Left kidney (tissue), 1 donor: ENCODE measurements at regions not wholly inside any gene's neighbourhood (a gene's known extent, or its start where the extent isn't known, plus 50 kb on each side); places are given as distances from the start of the nearest gene placed in this dataset.

Experiments used
- DNase-seq: peaks from one replicate; pipeline ENCODE4 v3.0.0-alpha.2; 2013

- no peak for DNase-seq
Measured at GRCh38 chr2:193965263-193965662, 1691.8 kb upstream of the SLC39A10 start.

DNA sequence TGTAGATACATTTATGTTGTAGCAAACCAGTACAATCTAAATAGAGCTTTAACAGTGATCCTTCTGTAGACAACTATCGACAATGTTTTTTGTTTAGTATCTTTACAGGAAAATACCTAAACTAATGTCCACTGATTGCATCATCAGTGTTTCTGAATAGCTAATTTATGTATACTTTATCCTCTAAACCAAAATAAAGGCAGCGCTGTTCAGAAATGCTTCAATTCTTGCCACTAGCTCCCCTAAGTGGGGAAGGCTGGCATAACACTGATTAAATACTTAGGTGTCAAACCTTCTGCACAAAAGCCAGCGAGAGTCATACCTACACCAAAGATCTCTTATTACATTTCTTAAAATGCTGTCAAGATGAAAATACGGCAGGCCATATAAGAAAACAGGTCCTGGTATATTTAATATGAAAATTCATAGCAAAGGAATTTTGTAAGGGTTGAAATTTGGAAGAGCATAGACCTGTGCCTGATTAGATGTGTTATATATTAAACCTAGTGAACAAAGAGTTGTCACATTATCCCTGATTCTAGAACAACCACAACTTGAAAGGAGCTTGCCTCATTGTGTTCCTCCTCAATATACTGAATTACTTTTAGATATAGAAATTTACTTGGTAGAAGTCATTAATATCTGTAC, 1693.4 kb upstream of the SLC39A10 start:
- DNase-seq: peak; percentile 3

DNA sequence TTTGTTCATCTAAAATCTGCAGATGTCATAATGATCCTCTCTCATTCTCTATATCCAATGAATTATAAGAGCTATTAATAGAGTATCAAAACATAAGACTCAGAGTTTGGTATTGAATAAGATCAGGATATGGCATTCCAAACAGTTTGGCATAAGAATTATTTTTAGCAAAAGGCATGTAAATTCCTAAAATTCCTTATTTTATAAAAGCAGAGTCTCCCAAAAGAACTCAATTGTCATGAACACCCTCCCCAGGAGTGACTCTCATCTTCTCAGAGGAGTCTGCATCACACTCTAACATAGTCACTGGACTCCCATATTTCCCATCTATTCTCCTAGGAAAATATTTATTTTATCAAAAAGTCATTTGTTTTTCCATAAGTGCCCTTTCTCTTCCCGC, 1710.2 kb upstream of the SLC39A10 start:
- no peak for DNase-seq

DNA sequence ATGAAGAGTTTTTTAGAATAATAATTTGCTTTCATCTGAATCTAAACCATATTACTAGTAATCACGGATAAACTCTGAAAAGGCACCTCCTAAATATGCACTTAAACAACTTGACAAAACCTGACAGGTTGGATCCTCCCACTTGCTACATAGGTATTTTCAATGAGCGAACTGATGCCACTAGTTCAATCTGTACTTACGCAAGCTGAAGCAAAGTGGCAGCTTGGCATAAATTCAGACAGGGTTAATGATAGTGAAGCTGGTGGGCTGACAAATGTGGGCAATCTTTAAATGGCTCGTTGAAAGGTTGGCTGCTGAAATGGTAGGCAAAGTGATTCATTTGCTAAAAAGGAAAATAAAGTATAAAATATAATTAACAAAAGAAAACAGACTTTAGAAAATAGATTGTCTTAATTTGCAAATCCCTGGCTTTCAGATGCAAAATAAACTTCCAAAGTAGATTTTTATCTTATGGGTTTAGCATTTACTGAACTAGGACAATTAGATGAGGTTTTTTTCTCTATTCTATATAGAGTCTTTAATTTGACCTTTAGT, 1713.5 kb upstream of the SLC39A10 start:
- no peak for DNase-seq

GRCh38 chr2:193935114-193935513, 1721.9 kb upstream of the SLC39A10 start:
- DNase-seq: no peak

GRCh38 chr2:193929131-193929530, 1727.9 kb upstream of the SLC39A10 start:
- DNase-seq: no peak

DNA sequence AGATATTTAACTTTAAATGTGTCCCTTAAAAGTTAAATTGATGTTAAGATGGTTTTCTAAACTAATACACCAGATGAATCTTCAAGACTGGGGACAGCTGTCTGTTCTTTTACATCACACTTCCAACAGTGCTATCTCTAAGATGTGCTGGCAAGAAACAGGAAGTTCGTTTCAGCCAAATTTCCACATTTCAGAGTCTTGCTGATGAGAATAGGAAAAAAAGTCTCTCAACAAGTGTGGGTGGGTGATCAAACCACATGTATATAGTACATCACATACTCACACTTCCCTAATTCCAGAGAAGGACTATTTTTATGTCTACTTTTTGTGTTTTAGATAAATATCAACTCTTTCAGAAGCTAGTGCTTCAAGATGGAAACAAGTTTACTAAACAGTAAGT, 1712.8 kb upstream of the TMEFF2 start:
- DNase-seq: no peak

DNA sequence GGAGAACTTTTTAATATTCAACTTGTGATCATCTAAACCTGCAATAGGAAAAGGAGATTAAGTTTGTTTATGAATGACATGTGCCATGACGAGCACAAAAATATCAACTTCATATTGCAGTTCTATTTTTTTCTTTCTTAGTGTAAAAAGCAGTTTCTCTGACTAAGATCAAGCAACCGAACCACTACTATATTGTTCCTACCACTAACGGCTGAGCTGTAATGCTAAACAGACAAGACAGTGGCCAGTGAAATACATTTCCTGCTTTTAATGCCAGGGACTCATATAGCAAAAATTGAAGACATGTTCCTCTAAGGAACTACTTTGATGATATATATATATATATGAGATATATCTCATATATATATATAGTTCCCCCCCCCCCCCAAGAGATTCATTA, 1705.6 kb upstream of the TMEFF2 start:
- no peak for DNase-seq

- DNase-seq: no peak
Measured at GRCh38 chr2:193895226-193895625, 1700.5 kb upstream of the TMEFF2 start.

GRCh38 chr2:193894081-193894480, 1699.3 kb upstream of the TMEFF2 start:
- DNase-seq: no peak

GRCh38 chr2:193891023-193891422, 1696.3 kb upstream of the TMEFF2 start:
- no peak for DNase-seq

- no peak for DNase-seq
Measured at GRCh38 chr2:193885419-193885818, 1690.7 kb upstream of the TMEFF2 start.

DNA sequence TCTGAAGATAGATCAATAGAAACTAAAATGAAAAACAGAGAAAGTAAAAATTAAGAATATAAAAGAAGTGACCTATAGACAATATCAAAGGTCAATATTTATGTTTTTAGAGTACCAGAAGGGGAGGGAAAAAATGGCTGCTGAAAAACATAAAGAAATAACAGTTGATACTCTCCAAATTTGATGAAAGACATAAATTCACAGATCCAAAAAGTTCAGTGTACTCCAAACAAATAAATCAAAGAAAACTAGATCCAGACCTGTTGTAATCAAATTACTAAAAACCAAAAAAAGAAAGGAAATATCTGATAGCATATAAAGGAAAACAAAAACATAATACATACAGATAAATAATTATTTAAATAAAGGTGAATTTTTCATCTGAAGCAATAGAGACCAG, 1689.1 kb upstream of the TMEFF2 start:
- DNase-seq: no peak

GRCh38 chr2:193876980-193877379, 1682.2 kb upstream of the TMEFF2 start:
- no peak for DNase-seq

DNA sequence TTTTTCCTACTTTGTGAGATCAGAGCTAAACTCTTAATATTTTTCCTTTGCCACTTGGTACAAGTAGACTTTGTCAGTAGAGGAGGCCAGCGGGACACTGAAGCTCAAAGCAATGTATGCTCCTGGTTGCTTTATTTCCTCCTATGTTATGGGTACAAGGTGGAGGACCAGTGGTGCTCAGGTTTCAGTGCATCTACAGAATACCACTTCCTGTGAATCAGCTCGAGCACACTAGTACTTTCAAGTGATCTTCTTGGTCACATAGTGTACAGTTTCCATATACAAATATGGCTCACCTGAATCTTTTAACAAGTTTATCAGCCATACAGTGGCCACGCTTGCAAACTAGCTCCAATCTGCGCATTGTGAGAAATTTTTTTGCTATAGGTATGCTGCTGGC, 1674.8 kb upstream of the TMEFF2 start:
- DNase-seq: no peak

DNA sequence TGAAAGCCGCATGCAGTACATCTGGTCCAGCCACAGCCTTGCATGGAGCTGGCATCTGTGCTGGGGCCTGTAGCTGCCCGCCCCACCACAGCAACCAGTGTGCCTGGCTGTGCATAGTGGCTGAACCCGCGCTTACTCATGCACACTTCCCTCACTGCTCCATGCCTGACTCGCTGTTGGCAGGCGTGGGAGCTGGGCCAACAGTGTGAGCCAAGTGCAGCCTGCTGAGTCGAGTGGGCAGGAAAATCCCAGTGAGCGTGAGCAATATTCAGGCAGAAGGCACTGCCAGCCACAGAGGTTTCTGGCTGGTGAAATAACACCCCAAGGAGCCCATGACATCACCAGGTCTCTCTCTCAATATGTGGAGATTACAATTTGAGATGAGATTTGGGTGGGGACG, 1674.1 kb upstream of the TMEFF2 start:
- no peak for DNase-seq

DNA sequence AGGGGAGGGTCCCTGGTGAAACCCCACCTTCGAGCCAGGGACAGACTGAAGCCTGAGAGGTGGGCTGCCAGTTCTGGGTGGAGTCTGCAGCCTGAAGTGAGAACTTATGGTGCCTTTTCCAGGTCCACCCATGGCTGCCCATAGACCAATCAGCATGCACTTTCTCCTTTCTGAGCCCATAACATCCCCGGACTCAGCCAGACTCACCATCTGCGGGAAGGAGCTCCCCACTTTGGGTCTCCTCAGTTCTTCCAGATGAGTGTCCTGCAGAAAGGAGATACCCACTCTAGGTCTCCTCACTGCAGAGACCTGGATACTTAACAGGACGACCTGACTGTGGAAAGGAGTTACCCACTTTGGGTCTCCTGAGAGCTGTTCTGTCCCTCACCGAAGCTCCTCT, 1673.4 kb upstream of the TMEFF2 start:
- no peak for DNase-seq

DNA sequence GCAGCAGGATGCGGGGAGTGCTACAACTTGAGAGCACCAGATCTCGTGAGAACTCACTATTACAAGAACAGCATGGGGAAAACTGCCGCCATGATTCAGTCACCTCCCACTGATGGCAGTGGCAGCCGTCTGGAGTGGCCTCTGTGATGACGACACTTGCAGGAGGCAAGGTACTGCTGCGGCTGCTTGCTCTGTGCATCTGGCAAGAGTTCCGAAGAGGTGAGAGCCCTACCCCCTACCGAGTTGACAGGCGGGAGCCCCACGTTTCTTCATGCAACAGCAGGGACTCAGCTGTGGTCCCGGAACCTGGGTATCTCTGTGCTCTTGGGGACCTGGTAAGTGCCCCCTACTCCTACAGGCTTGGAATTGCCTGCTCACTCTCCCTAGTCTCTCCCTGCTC, 1672.7 kb upstream of the TMEFF2 start:
- DNase-seq: no peak

DNA sequence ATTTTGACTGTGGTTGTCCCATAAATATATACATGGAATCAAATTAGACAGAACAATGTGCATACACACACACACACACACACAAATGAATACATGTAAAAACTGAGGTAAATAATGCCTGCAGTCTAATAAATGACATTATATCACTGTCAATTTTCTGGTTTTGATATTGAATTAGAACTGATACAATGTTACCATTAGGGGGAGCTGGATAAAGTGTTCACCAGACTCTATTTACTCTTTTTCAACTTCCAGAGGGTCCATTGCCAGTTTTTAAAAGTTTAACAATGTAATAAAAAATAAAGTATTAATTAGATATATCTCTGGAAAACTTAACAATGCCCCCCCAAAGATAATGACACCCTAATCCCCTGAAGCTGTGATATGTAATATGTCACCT, 1666.8 kb upstream of the TMEFF2 start:
- DNase-seq: no peak

DNA sequence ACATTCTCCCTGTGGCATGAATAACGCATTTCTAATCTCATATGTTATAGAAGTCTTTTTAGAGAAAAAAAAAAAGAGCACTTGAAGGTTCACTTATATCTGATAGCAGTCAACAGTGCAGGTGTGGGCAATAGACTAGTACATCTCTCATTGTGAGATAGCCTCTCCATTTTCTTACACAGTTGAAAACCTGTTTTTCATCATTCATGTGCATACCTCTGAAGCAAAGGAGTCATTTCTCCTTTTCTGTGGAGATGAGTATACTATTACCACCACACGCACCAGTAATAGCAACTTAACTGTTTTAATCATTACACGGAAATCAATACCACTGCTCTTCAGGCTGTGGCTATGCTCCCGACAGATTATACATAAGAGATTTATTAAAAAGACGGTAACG, 1653.3 kb upstream of the TMEFF2 start:
- DNase-seq: no peak

GRCh38 chr2:193847130-193847529, 1652.4 kb upstream of the TMEFF2 start:
- no peak for DNase-seq

DNA sequence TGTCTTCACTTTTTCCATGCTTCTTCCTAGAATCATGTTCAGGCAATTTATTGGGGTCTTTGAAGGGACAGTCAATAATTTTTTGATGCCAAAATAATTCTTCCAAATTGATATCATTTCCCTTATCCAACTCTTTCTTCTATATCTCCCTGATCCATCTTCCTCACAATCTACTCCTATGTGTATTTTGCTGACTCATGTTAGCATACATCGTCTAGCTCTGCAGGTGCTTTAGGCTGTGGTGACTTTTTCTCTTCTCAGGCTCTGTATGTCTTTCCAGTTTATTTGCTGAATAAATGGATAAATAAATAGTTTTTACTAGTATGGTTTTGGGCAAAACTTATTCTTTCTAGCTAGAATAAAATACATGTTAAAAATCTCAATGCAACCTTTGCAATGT, 1650.9 kb upstream of the TMEFF2 start:
- DNase-seq: no peak

DNA sequence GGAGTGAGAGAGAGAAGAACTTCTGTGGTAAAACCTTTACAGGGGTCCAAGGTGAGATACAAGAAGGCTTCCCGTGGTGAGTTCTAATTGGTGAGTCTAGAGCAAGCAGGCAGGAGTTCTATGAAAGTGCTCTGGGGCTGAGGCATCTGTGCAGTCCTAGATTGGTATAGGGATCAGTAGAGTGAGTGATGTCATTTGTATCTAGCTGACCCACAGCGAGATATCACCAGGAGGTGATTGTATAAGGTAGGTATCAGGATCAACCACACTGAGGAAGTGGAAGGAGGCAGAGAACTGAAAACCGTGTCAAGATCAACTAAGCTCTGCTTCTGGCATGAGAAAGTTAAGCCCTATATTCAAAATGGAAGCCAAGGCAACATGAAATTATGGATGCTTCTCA, 1648.9 kb upstream of the TMEFF2 start:
- DNase-seq: no peak

GRCh38 chr2:193841384-193842150, 1646.8 kb upstream of the TMEFF2 start:
- no peak for DNase-seq
